Stimulated activated CD4-positive, alpha-beta T cell treated with anti-CD3 and anti-CD28 coated beads, TNF-alpha, amount 100 ng/mL, for 24 hours (primary cell): ENCODE measurements at regions not wholly inside any gene's neighbourhood (a gene's known extent, or its start where the extent isn't known, plus 50 kb on each side); places are given as distances from the start of the nearest gene placed in this dataset.

Experiments
- DNase-seq, 3 experiments: peaks; one replicate each; pipeline ENCODE4 v3.0.0-alpha.2; 2020; ENCODE audit warnings: low read depth in 3 of 3

- DNase-seq, result no peak
Observed at GRCh38 chr1:175865041-175865766, 121.8 kb upstream of the TNR start.

GRCh38 chr1:175864625-175865024 is 121.2 kb upstream of the TNR start:
- no peak for DNase-seq

GRCh38 chr1:175864183-175864582 is 120.8 kb upstream of the TNR start:
- DNase-seq, result no peak

- DNase-seq, result no peak
Observed at GRCh38 chr1:175863299-175864050, 120.1 kb upstream of the TNR start.

GRCh38 chr1:175862408-175862807 is 119.0 kb upstream of the TNR start:
- DNase-seq, result no peak

GRCh38 chr1:175861626-175862367 is 118.4 kb upstream of the TNR start:
- DNase-seq, result no peak

GRCh38 chr1:175857756-175858155 is 114.4 kb upstream of the TNR start:
- DNase-seq, result no peak

GRCh38 chr1:175853681-175854080 is 110.3 kb upstream of the TNR start:
- DNase-seq, result no peak

- no peak for DNase-seq
Observed at GRCh38 chr1:175851749-175852148, 108.4 kb upstream of the TNR start.

GRCh38 chr1:175848329-175848728 is 104.9 kb upstream of the TNR start:
- no peak for DNase-seq

GRCh38 chr1:175845985-175846384 is 102.6 kb upstream of the TNR start:
- DNase-seq, result no peak

GRCh38 chr1:175845338-175845737 is 101.9 kb upstream of the TNR start:
- DNase-seq, result no peak

- DNase-seq, result no peak
Observed at GRCh38 chr1:175844877-175845276, 101.5 kb upstream of the TNR start.

- no peak for DNase-seq
Observed at GRCh38 chr1:175842550-175842949, 99.2 kb upstream of the TNR start.

- DNase-seq, result no peak
Observed at GRCh38 chr1:175841738-175842187, 98.4 kb upstream of the TNR start.

GRCh38 chr1:175840787-175841186 is 97.4 kb upstream of the TNR start:
- DNase-seq, result no peak

- no peak for DNase-seq
Observed at GRCh38 chr1:175839779-175840669, 96.6 kb upstream of the TNR start.

GRCh38 chr1:175834597-175834996 is 91.2 kb upstream of the TNR start:
- no peak for DNase-seq

- DNase-seq, result no peak
Observed at GRCh38 chr1:175833951-175834350, 90.6 kb upstream of the TNR start.

- DNase-seq, result no peak
Observed at GRCh38 chr1:175833502-175833901, 90.1 kb upstream of the TNR start.

GRCh38 chr1:175830500-175830899 is 87.1 kb upstream of the TNR start:
- DNase-seq, result no peak

GRCh38 chr1:175829845-175830244 is 86.5 kb upstream of the TNR start:
- no peak for DNase-seq
